Stimulated activated CD8-positive, alpha-beta memory T cell treated with anti-CD3 and anti-CD28 coated beads, Interleukin-15, amount 100 ng/mL, for 24 hours (primary cell): ENCODE measurements at regions not wholly inside any gene's neighbourhood (a gene's known extent, or its start where the extent isn't known, plus 50 kb on each side); places are given as distances from the start of the nearest gene placed in this dataset.

ENCODE experiments used
- DNase-seq: peaks from one replicate; pipeline ENCODE4 v3.0.0-alpha.2; 2020; ENCODE audit warnings: low read depth

DNA sequence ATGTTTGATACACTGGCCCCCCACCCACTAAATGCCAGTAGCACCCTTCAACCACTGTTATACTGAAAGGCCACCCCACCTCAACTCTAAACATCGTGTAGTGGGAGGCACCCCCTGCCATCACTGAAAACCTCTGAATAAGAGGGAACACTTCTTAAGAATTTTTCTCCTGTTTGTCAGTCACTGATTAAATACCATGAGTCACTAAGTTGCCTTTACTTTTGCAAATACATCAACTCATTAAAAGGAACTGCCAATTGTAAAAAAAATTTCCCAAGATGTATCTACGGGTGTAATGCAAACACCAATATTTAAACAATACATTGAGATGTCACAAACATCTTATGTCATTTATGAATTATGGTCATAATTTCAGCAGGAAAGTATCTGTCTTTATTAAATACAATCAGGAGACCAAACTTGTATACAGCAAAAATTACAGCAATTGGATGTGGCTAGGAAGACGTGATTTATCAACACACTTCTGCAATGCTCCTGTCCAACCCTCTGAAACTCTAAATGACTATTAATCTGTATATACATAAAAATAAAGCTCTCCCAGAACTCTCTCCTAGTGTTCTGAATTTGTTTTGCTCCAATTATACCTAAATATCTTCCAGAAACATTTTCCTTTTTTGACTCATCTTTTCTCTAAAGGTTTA is 144.1 kb upstream of the STK17B start:
- DNase-seq, result no peak

DNA sequence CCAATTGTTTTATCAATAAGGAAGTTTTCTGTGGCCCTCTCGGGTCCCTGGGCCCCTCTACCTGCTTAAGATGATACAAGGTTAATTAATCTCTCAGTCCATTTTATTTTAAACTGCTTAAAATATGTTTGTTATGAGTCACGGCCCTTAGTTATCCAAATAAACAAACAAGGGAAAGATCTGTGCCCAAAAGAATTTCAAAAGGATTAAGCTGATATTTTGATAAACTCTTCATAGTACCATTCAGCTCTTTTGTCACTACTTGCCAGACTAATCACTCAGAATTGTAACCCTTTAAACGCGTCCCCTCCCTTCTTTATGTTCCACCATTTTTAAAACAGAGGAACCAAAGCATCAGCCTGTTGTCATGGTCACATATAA is 144.7 kb upstream of the STK17B start:
- no peak for DNase-seq

GRCh38 chr2:196318517-196319377 is 147.4 kb upstream of the STK17B start:
- DNase-seq, result no peak

GRCh38 chr2:196322973-196323810 is 151.8 kb upstream of the STK17B start:
- no peak for DNase-seq

- no peak for DNase-seq
Observed at GRCh38 chr2:196324211-196324610, 152.8 kb upstream of the STK17B start.

DNA sequence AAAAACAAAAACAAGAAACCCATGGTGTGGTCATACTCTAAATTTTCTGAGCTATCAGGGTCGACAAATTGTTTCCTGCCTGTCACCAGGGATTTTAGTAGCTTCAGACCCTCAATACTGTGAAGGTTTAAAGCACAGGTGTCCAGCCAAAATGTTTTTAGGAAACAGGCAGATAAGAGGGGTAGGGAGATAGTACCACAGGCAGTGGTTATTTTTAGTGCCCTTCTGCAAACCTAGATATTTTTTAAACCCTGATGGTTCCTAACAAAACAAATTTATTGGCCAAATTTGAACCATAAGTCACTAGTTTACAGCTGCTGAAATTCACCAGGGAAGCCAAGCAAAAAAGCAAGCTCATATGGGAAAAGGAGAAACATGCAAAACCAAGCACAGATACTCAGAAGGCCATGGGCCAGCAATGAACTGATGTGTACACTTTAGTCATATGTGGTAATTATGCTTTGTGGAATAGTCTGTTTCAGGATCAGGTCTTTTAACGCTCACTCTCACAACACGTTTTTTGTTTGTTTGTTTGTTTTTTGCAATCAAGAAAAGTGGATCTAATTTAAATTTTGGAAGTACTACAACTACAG is 156.8 kb upstream of the STK17B start:
- no peak for DNase-seq

DNA sequence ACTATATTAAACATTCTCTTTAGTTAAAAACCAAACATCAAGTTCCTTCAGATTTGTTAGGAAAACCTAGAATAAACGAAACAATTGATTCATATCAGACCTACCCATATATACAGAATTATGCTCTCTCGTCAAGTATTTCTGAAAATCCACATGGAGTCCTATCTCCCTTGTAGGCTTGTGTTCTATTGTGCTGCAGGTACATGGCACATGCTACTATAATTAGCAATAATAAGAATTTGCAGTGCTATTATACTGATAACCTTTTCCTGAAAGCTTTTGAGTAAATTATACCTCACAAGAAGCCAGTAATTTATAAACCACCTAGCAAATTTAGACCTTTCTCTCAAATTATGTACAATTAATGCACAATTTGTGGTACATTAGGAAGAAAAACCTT is 158.6 kb upstream of the STK17B start:
- DNase-seq, result no peak

GRCh38 chr2:196330645-196331044 is 159.3 kb upstream of the STK17B start:
- DNase-seq, result no peak

- no peak for DNase-seq
Observed at GRCh38 chr2:196331143-196331542, 159.8 kb upstream of the STK17B start.

DNA sequence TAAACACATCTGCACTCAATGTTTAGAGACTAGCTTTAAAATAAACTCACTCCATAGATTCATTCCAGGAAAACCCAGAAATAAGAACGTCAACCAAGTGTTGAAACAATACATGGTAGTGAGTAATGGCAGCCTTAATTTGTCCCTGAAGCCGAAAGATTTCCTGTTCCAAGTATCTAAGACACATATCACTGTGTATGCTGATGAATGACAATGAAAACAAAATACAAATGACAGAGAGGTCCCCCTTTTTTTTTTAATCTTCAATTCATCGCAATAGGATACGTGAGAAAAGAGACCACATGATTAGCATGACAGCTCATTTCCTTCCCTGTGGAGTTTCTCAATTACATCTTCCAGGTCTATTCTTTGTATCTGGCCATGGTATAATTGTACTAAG is 160.5 kb upstream of the STK17B start:
- no peak for DNase-seq

- DNase-seq, result no peak
Observed at GRCh38 chr2:196333397-196333796, 162.0 kb upstream of the STK17B start.

- no peak for DNase-seq
Observed at GRCh38 chr2:196334710-196335109, 163.3 kb upstream of the STK17B start.

DNA sequence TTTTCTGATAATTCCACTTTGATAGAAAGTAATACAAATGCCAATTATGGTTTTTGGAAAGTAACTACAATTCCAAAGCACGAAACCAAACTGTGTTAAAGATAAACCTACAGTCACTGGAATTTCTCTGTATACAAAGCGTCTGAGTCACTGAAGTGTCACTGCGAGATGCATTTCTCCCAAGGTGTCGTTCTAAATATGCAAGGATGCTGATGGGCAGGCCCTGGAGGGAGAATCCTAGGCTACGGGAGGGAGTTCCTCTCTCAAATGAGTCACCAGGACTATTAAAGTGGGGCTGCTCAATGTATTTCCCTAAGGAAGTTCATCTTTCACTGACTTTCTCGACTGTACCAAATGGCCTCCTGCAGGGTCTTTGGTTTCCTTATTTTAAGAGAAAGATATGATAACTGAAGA is 163.8 kb upstream of the STK17B start:
- no peak for DNase-seq

DNA sequence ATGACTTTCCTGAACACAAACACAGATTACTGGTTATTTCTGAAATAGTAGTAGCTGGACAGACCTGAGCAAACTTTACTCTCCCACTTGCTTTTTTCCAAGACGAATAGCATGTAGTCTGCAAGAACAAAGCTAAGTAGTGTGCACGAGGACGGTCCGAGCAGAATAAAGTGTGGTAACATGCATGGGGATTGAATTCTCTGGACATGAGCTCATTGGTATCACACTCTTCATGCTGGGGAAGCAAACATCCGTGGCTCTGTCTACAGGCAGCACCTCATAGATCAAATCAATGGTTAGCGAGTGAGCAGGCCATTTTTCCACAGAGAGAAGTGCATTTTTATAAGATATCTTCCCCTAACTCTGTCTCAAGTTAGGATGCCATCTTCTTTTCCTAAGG is 164.8 kb upstream of the STK17B start:
- DNase-seq, result no peak

GRCh38 chr2:196336715-196337114 is 165.3 kb upstream of the STK17B start:
- DNase-seq, result no peak

DNA sequence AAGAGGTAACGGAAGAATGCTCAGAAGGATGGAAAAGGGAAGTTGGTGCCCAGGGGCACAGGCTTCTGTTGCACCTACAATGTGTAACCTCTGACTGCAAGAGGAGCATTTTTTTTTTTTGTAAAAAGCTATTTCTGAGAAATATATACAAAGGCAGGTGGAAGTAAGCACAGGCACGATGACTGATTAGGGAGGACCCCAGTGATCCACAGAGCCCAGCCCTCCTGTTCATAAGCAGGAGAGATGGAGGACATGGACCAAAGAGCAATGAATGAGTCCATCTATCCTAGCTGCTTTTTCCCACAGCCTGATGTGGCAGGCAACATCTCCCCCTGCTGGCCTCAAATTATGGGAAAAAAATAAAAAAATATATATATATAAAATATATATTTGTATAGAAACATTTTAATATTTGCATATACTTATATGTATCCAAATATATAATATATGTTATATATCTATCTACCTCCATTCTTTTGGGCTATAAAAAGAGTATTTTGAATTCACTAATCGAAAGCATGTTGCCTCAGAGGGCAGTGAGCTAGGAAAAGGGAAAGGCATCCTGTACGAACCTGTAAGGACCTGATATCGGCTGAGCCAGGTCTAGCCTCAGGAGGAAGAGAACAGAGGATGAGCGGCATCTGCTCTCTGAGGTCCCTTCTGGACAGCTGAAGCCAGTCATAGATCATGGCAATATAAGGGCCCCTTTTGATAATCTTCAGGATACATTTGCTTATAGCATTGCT is 166.0 kb upstream of the STK17B start:
- DNase-seq, result no peak

DNA sequence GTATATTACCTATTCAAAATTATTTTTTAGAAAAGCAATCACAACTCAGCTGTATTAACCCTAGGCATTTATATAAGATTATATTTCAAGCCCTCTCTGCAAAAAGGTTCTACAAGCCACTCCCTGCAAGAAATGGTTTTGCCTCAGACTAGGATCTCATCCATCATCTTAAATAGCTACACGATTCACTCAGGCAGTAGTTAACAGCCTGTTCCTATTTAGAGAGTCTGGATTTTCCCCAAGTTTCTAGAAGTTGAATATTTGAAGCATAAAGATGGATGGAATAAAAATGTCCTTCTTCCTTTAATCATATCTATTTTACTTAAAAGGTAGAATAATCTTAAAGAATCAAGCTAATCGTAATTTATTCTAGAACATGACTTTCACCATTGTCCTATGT is 167.1 kb upstream of the STK17B start:
- no peak for DNase-seq

GRCh38 chr2:196341277-196341841 is 170.0 kb upstream of the STK17B start:
- no peak for DNase-seq

DNA sequence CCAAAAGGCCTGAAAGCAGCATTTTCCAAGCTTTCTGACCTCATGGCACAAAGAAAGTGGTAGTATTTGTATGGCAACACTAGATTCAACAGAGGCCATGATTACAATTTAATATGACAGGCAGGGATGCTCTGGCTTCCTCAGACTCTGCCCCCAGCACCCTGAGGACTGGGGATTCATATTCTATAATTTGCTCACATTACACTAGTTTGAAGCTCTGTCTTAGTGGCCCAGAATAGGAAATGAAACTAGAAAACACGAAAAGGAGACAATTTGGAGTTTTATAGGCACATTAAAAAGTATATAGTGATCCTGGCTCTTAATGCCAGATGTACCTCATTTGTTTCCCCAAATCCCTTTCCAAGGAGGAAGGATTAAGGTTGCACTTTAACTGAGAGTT is 173.0 kb upstream of the STK17B start:
- DNase-seq, result no peak

GRCh38 chr2:196353717-196354116 is 182.3 kb upstream of the STK17B start:
- DNase-seq, result no peak

- DNase-seq, result no peak
Observed at GRCh38 chr2:196354186-196354585, 182.8 kb upstream of the STK17B start.
